H1 (cell line): ENCODE measurements at regions not wholly inside any gene's neighbourhood (a gene's known extent, or its start where the extent isn't known, plus 50 kb on each side); places are given as distances from the start of the nearest gene placed in this dataset.

Experiments
- CTCF ChIA-PET: fragments of 300-600 bp; sonication (Branson Sonifier 250); formaldehyde crosslinking; loops from one replicate; lab custom pipeline; 2021; ENCODE audit not compliant: partially characterized antibody; lab: Charles Lee
- POLR2A ChIA-PET: fragments of 300-600 bp; sonication (Branson Sonifier 250); formaldehyde crosslinking; loops from one replicate; lab custom pipeline; 2021; ENCODE audit warnings: inconsistent platforms; ENCODE audit not compliant: partially characterized antibody; lab: Charles Lee
- DNase-seq, 2 experiments: peaks; one replicate each; pipeline versions ENCODE4 v3.0.0 to v3.0.0-alpha.2; 2010 to 2022; ENCODE audit warnings: low spot score in 2 of 2, low read depth in 1 of 2, mixed read lengths in 1 of 2
- FAIRE-seq: peaks from 2 replicates; lab custom pipeline; 2011; peaks lifted over from hg19 to GRCh38; lab: Jason Lieb, UNC
- H2AFZ ChIP-seq: 2 replicates; pipeline ENCODE4 v1.8.1; 2012; ENCODE audit warnings: low read length, inconsistent platforms
- H2AK5ac ChIP-seq: 2 replicates; pipeline ENCODE4 v1.6.1; 2013; ENCODE audit warnings: low read depth, low read length
- H2BK120ac ChIP-seq: replicated peaks from 2 replicates; pipeline ENCODE3; 2013; ENCODE audit warnings: low read depth, low read length, inconsistent platforms
- H2BK12ac ChIP-seq: 2 replicates; pipeline ENCODE4 v1.6.1; 2013; ENCODE audit warnings: low read depth, low read length
- H2BK15ac ChIP-seq: 2 replicates; pipeline ENCODE4 v1.6.1; 2013; ENCODE audit warnings: low read length
- H2BK20ac ChIP-seq: 2 replicates; pipeline ENCODE4 v1.6.1; 2013; ENCODE audit warnings: low read length
- H2BK5ac ChIP-seq: 2 replicates; pipeline ENCODE4 v1.6.1; 2013; ENCODE audit warnings: low read depth, low read length
- H3K14ac ChIP-seq: 2 replicates; pipeline ENCODE4 v1.6.1; 2013; ENCODE audit warnings: inconsistent platforms; ENCODE audit not compliant: insufficient read length
- H3K18ac ChIP-seq: 2 replicates; pipeline ENCODE4 v1.6.1; 2013; ENCODE audit warnings: low read length; ENCODE audit errors: extremely low read depth
- H3K23ac ChIP-seq: 2 replicates; pipeline ENCODE4 v1.6.1; 2013; ENCODE audit warnings: inconsistent platforms; ENCODE audit not compliant: insufficient read length
- H3K23me2 ChIP-seq: 2 replicates; pipeline ENCODE4 v1.6.1; 2013; ENCODE audit warnings: low read depth, low read length
- H3K27ac ChIP-seq: 2 replicates; pipeline ENCODE4 v1.6.1; 2011; ENCODE audit warnings: low read depth, low read length, inconsistent platforms
- H3K27me3 ChIP-seq, 4 experiments: replicated peaks in 1 of 4; 1 replicate in 1 of 4; 2 replicates in 3 of 4; pipeline versions ENCODE4 v1.6.1 to v1.8.1; 2011 to 2013; ENCODE audit warnings: low read length in 3 of 4, mild to moderate bottlenecking in 3 of 4, inconsistent platforms in 2 of 4, mixed read lengths in 2 of 4, moderate library complexity in 1 of 4; ENCODE audit not compliant: control insufficient read depth in 3 of 4, insufficient read depth in 3 of 4; ENCODE audit errors: extremely low read depth in 1 of 4
- H3K36me3 ChIP-seq, 4 experiments: 2 replicates each; pipeline versions ENCODE4 v1.6.1 to v1.8.1; 2011 to 2013; ENCODE audit warnings: mild to moderate bottlenecking in 4 of 4, low read length in 3 of 4, moderate library complexity in 2 of 4, control low read depth in 1 of 4, inconsistent platforms in 1 of 4; ENCODE audit not compliant: insufficient read depth in 4 of 4, control insufficient read depth in 2 of 4
- H3K4ac ChIP-seq: replicated peaks from 2 replicates; pipeline ENCODE3; 2013; ENCODE audit warnings: low read length, low read depth, mixed read lengths, inconsistent platforms; ENCODE audit not compliant: insufficient read length
- H3K4me1 ChIP-seq, 4 experiments: replicated peaks in 1 of 4; 1 replicate in 1 of 4; 2 replicates in 3 of 4; pipeline versions ENCODE4 v1.6.1 to v1.8.1; 2011 to 2013; ENCODE audit warnings: low read length in 3 of 4, inconsistent platforms in 2 of 4, mixed read lengths in 1 of 4; ENCODE audit not compliant: insufficient read depth in 4 of 4, control insufficient read depth in 3 of 4
- H3K4me2 ChIP-seq, 2 experiments: 2 replicates each; pipeline versions ENCODE4 v1.6.1 to v1.8.1; 2011 to 2013; ENCODE audit warnings: low read depth in 2 of 2, low read length in 2 of 2, control low read depth in 1 of 2, inconsistent platforms in 1 of 2, mild to moderate bottlenecking in 1 of 2; ENCODE audit not compliant: insufficient read depth in 1 of 2
- H3K4me3 ChIP-seq, 4 experiments: fragments of 200-600, 300-600 bp in 1 of 4; sonication (generic), shearing (Covaris generic), sonication (Bioruptor Twin) in 1 of 4; 2 replicates each; pipeline versions ENCODE4 v1.5.1 to v1.8.1; 2011 to 2016; ENCODE audit warnings: low read length in 4 of 4, low read depth in 3 of 4, control low read depth in 2 of 4, inconsistent platforms in 2 of 4, mild to moderate bottlenecking in 2 of 4, mixed read lengths in 1 of 4, moderate library complexity in 1 of 4; ENCODE audit not compliant: insufficient read depth in 2 of 4; ENCODE audit errors: extremely low read depth in 1 of 4
- H3K56ac ChIP-seq: replicated peaks from 2 replicates; pipeline ENCODE3; 2013; ENCODE audit warnings: low read depth, mild to moderate bottlenecking, mixed read lengths, low read length, inconsistent platforms; ENCODE audit not compliant: insufficient read length
- H3K79me1 ChIP-seq: 2 replicates; pipeline ENCODE4 v1.6.1; 2013; ENCODE audit warnings: low read depth, low read length, control low read depth
- H3K79me2 ChIP-seq, 2 experiments: 2 replicates each; pipeline versions ENCODE4 v1.6.1 to v1.8.1; 2012 to 2013; ENCODE audit warnings: low read length in 2 of 2, mild to moderate bottlenecking in 2 of 2, inconsistent platforms in 1 of 2; ENCODE audit not compliant: insufficient read depth in 2 of 2, control insufficient read depth in 1 of 2
- H3K9ac ChIP-seq, 4 experiments: replicated peaks in 1 of 4; 1 replicate in 1 of 4; 2 replicates in 3 of 4; pipeline versions ENCODE4 v1.6.1 to v1.8.1; 2011 to 2013; ENCODE audit warnings: low read depth in 3 of 4, low read length in 3 of 4, control low read depth in 2 of 4, mild to moderate bottlenecking in 2 of 4, moderate library complexity in 2 of 4, inconsistent platforms in 1 of 4; ENCODE audit errors: extremely low read depth in 1 of 4
- H3K9me3 ChIP-seq, 2 experiments: 2 replicates each; pipeline versions ENCODE4 v1.6.1 to v1.8.1; 2012 to 2013; ENCODE audit warnings: mild to moderate bottlenecking in 2 of 2, moderate library complexity in 2 of 2, control low read depth in 1 of 2, inconsistent platforms in 1 of 2, low read depth in 1 of 2, low read length in 1 of 2, mixed read lengths in 1 of 2; ENCODE audit not compliant: insufficient read depth in 2 of 2
- H4K20me1 ChIP-seq, 2 experiments: replicated peaks in 1 of 2; 2 replicates each; pipeline versions ENCODE3 to v1.8.1; 2011 to 2013; ENCODE audit warnings: inconsistent platforms in 2 of 2, low read length in 2 of 2, mild to moderate bottlenecking in 1 of 2; ENCODE audit not compliant: insufficient read depth in 2 of 2, control insufficient read depth in 1 of 2
- H4K5ac ChIP-seq: 2 replicates; pipeline ENCODE4 v1.6.1; 2013; ENCODE audit warnings: low read length, low read depth, mixed read lengths, inconsistent platforms; ENCODE audit not compliant: insufficient read length
- H4K8ac ChIP-seq: 2 replicates; pipeline ENCODE4 v1.8.0; 2013; ENCODE audit warnings: mild to moderate bottlenecking, moderate library complexity, low read length, inconsistent platforms; ENCODE audit not compliant: insufficient read depth; ENCODE audit errors: extremely low read depth
- H4K91ac ChIP-seq: replicated peaks from 2 replicates; pipeline ENCODE3; 2013; ENCODE audit warnings: low read length, mixed read lengths, inconsistent platforms; ENCODE audit not compliant: insufficient read length
- BACH1 ChIP-seq: IDR thresholded peaks from 2 replicates; pipeline ENCODE4 v1.6.1; 2012; ENCODE audit warnings: low read length, improper control_type of control experiment
- CEBPB ChIP-seq: IDR thresholded peaks from 2 replicates; pipeline ENCODE4 v1.6.1; 2012; ENCODE audit warnings: low read depth, low read length
- CTBP2 ChIP-seq: IDR thresholded peaks from 2 replicates; pipeline ENCODE4 v1.7.0; 2011; ENCODE audit warnings: borderline replicate concordance, mild to moderate bottlenecking, moderate library complexity, mixed read lengths, low read length; ENCODE audit not compliant: insufficient read depth, insufficient read length
- CTCF ChIP-seq, 3 experiments: IDR thresholded peaks; 1 replicate in 2 of 3; 2 replicates in 1 of 3; pipeline versions ENCODE4 v1.5.1 to v1.6.1; 2011; ENCODE audit warnings: low read length in 3 of 3, mild to moderate bottlenecking in 3 of 3, inconsistent platforms in 2 of 3, low read depth in 1 of 3, moderate library complexity in 1 of 3; ENCODE audit not compliant: insufficient read depth in 1 of 3; ENCODE audit errors: control extremely low read depth in 1 of 3
- FOSL1 ChIP-seq: IDR thresholded peaks from 2 replicates; pipeline ENCODE4 v1.6.1; 2011; ENCODE audit warnings: mild to moderate bottlenecking, low read depth, low read length, moderate library complexity; ENCODE audit not compliant: insufficient read depth
- HDAC2 ChIP-seq, 2 experiments: fragments of 300-600 bp in 1 of 2; sonication (generic) in 1 of 2; IDR thresholded peaks; 2 replicates each; pipeline ENCODE4 v1.6.1; 2011 to 2012; ENCODE audit warnings: low read depth in 2 of 2, low read length in 2 of 2, mild to moderate bottlenecking in 2 of 2, moderate library complexity in 2 of 2, borderline replicate concordance in 1 of 2, inconsistent platforms in 1 of 2
- KDM5A ChIP-seq: fragments of 200-600 bp; IDR thresholded peaks from 2 replicates; pipeline ENCODE4 v1.7.1; 2012; ENCODE audit warnings: mild to moderate bottlenecking, low read length, inconsistent platforms, mixed read lengths
- POLR2AphosphoS5 ChIP-seq: IDR thresholded peaks from 2 replicates; pipeline ENCODE4 v1.6.1; 2011; ENCODE audit warnings: low read depth, low read length
- RXRA ChIP-seq: IDR thresholded peaks from 2 replicates; pipeline ENCODE4 v1.6.1; 2011; ENCODE audit warnings: low read depth, mild to moderate bottlenecking, low read length, moderate library complexity; ENCODE audit not compliant: insufficient read depth
- SP1 ChIP-seq: IDR thresholded peaks from 2 replicates; pipeline ENCODE4 v1.6.1; 2011; ENCODE audit warnings: low read depth, low read length
- SP2 ChIP-seq: IDR thresholded peaks from 2 replicates; pipeline ENCODE4 v1.6.1; 2012; ENCODE audit warnings: mild to moderate bottlenecking, low read length, inconsistent platforms
- TAF7 ChIP-seq: optimal IDR thresholded peaks from 2 replicates; pipeline ENCODE3; 2011; ENCODE audit warnings: low read depth, mild to moderate bottlenecking, inconsistent platforms, low read length, moderate library complexity, borderline replicate concordance
- TEAD4 ChIP-seq: IDR thresholded peaks from 2 replicates; pipeline ENCODE4 v1.6.1; 2012; ENCODE audit warnings: low read depth, low read length, inconsistent platforms, mixed read lengths
- WGBS, 2 experiments: shearing (Covaris generic) in 1 of 2; methylation state at CpG; one replicate each; pipeline versions ENCODE4 v1.1.6 to v1.1.7; 2013 to 2015; ENCODE audit warnings: low lambda C conversion rate in 2 of 2, mixed read lengths in 2 of 2, inconsistent platforms in 1 of 2, low coverage in 1 of 2, missing lambda C conversion rate in 1 of 2; ENCODE audit not compliant: insufficient replicate concordance in 2 of 2, insufficient coverage in 1 of 2, insufficient read length in 1 of 2; ENCODE audit errors: extremely low coverage in 1 of 2, missing lambda C conversion rate in 1 of 2; 5-methylcytosine and 5-hydroxymethylcytosine counted together

- H3K79me1 ChIP-seq: no peaks in the 10 kb centered on the region
- H4K8ac ChIP-seq: no peak overlapping the region
- H2AK5ac ChIP-seq: no peak overlapping the region
- H3K56ac ChIP-seq: no peak overlapping the region
- peaks cover 45 to 76% of the 10 kb centered on the region in 2 experiments for H3K9me3 ChIP-seq
- H3K4me3 ChIP-seq: no peak overlapping the region
- no peak overlapping the region for H2AFZ ChIP-seq
- WGBS, 2 experiments: 82% methylated on average over 7 of the region's 7 CpGs; no CpG with 5 or more reads in 1 of the 2 experiments
- H2BK20ac ChIP-seq: no peak overlapping the region
- DNase-seq (no peak), FAIRE-seq (no peak)
- H2BK15ac ChIP-seq: no peak overlapping the region
- H3K4me2 ChIP-seq: no peak overlapping the region
- H4K20me1 ChIP-seq: no peaks in the 10 kb centered on the region
- no peak overlapping the region for H2BK5ac ChIP-seq
- POLR2A ChIA-PET: no interaction called here
- H2BK120ac ChIP-seq: no peak overlapping the region
- CTCF ChIA-PET: interaction anchor here (0.7 kb wide), 1 partner anchor 115 kb away, joined by 3 read pairs; no protein-coding TSS in a partner anchor
- H4K5ac ChIP-seq: no peak overlapping the region
- H3K79me2 ChIP-seq: no peaks in the 10 kb centered on the region
- H3K18ac ChIP-seq: no peak overlapping the region
- no peak overlapping the region for H4K91ac ChIP-seq
- H3K23ac ChIP-seq: no peak overlapping the region
- no peak overlapping the region for H3K4ac ChIP-seq
- H2BK12ac ChIP-seq: no peak overlapping the region
- no peaks in the 10 kb centered on the region for H3K23me2 ChIP-seq
- H3K9ac ChIP-seq: no peak overlapping the region
- no peaks in the 10 kb centered on the region for H3K36me3 ChIP-seq
- no peak overlapping the region for H3K27ac ChIP-seq
- no peak overlapping the region for H3K14ac ChIP-seq
- H3K27me3 ChIP-seq: no peaks in the 10 kb centered on the region
- no peaks in the 10 kb centered on the region for H3K4me1 ChIP-seq
- no peak for TF ChIP-seq RXRA
- no peak for TF ChIP-seq CTBP2
- TF ChIP-seq CEBPB: no peak
- no peak for TF ChIP-seq POLR2AphosphoS5
- TF ChIP-seq KDM5A: no peak
- TF ChIP-seq SP2: no peak
- TF ChIP-seq FOSL1: no peak
- TF ChIP-seq BACH1: no peak
- no peak for TF ChIP-seq TAF7
- no peak for TF ChIP-seq HDAC2 (IDR thresholded peaks at IDR 0.05; ENCODE audit: borderline replicate concordance in 1 of 2, low read depth in 2 of 2, low read length in 2 of 2)
- TF ChIP-seq SP1: no peak
- TF ChIP-seq TEAD4: no peak
- no peak for TF ChIP-seq CTCF (IDR thresholded peaks at IDR 0.05; ENCODE audit: control extremely low read depth in 1 of 3, insufficient read depth in 1 of 3, low read depth in 1 of 3, low read length in 3 of 3)
These were observed 1533.0 kb downstream of the UQCRFS1 start for GRCh38 chr19:27679905-27680304.
